ENCODE measurements at regions not wholly inside any gene's neighbourhood (a gene's known extent, or its start where the extent isn't known, plus 50 kb on each side); places are given as distances from the start of the nearest gene placed in this dataset.

GRCh38 chr10:118483496-118483895 is 112.0 kb downstream of the PRLHR start:
- no peaks in the 10 kb centered on the region for H3K4me1 ChIP-seq
- no peak overlapping the region for H3K4me3 ChIP-seq
- H3K9me3 ChIP-seq, result no peaks in the 10 kb centered on the region
- TF ChIP-seq CTCF (IDR thresholded peaks at IDR 0.05) (no peak), POLR2A (IDR thresholded peaks at IDR 0.05) (no peak)
- H3K36me3 ChIP-seq, result no peaks in the 10 kb centered on the region
- DNase-seq, result no peak
- no peak overlapping the region for H3K27ac ChIP-seq
- H3K27me3 ChIP-seq, result no peaks in the 10 kb centered on the region

DNA sequence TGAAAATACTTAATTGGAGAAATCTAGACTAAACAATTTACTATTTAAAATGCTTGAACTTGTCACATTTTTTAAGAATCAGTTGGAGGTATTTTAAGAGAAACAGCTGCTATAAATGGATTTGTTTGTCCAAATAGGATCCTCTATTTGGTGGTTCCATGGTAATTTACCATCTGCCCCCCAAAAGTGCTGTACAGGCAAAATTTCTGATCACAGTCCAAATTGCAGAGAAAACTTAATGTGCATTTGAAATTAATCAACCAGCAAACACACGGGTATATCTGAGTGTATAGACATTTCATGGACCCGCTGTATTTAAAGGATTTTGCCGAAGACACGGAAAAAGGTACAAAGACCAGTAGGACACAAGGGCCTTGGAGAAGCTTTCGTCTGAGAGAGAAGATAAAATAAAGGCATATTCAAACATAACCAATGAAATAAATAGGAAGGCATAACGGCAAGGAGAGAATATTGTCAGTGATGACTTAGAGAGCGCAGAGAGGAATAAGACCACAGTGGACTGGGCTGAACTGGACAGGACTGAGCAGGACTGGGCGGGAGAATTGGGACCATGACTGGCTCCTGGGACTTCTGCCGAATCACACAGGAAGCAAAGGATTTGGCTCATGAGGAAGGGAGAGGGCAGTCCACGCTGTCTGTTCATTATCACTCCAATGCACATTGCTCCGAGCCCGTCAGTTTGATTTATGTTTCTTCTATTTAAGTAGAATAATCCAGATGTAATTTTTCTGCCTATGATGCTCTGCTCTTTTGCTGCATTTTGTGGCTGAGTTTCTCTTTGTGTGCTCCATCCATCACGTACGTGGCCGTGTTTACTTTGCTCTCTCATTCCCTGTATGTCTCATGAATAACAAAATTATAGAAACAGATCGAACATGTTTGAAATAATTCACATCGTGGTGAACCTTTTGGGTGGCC is 112.8 kb downstream of the PRLHR start:
- no peaks in the 10 kb centered on the region for H3K9me3 ChIP-seq
- H3K36me3 ChIP-seq, result no peaks in the 10 kb centered on the region
- DNase-seq, result no peak
- H3K27ac ChIP-seq, result no peak overlapping the region
- H3K4me1 ChIP-seq, result no peaks in the 10 kb centered on the region
- H3K4me3 ChIP-seq, result no peak overlapping the region
- H3K27me3 ChIP-seq, result no peaks in the 10 kb centered on the region
- no peak for TF ChIP-seq CTCF (IDR thresholded peaks at IDR 0.05)
- no peak for TF ChIP-seq POLR2A (IDR thresholded peaks at IDR 0.05)

- Histone ChIP-seq H3K9me3 (no peaks in the 10 kb centered on the region), H3K4me3 (no peak overlapping the region), H3K27me3 (no peaks in the 10 kb centered on the region), H3K36me3 (no peaks in the 10 kb centered on the region), H3K27ac (no peak overlapping the region), H3K4me1 (no peaks in the 10 kb centered on the region)
- no peak for TF ChIP-seq CTCF (IDR thresholded peaks at IDR 0.05)
- no peak for TF ChIP-seq POLR2A (IDR thresholded peaks at IDR 0.05)
- DNase-seq, result no peak
Measured at GRCh38 chr10:118481871-118482270, 113.6 kb downstream of the PRLHR start.

GRCh38 chr10:118475214-118475613 is 120.2 kb downstream of the PRLHR start:
- Histone ChIP-seq H3K27ac (no peak overlapping the region), H3K4me1 (no peaks in the 10 kb centered on the region), H3K9me3 (peaks cover 0 to 5% (median 0%) of the 10 kb centered on the region in 4 donors), H3K36me3 (no peaks in the 10 kb centered on the region), H3K4me3 (no peak overlapping the region), H3K27me3 (no peaks in the 10 kb centered on the region)
- DNase-seq, result no peak
- TF ChIP-seq POLR2A (IDR thresholded peaks at IDR 0.05) (no peak), CTCF (IDR thresholded peaks at IDR 0.05) (no peak)

GRCh38 chr10:118474111-118474510 is 121.3 kb downstream of the PRLHR start:
- H3K4me1 ChIP-seq, result no peaks in the 10 kb centered on the region
- peaks cover 0 to 5% (median 0%) of the 10 kb centered on the region in 4 donors for H3K9me3 ChIP-seq
- TF ChIP-seq CTCF (IDR thresholded peaks at IDR 0.05) (no peak), POLR2A (IDR thresholded peaks at IDR 0.05) (no peak)
- DNase-seq, result no peak
- H3K27ac ChIP-seq, result no peak overlapping the region
- no peaks in the 10 kb centered on the region for H3K36me3 ChIP-seq
- no peak overlapping the region for H3K4me3 ChIP-seq
- no peaks in the 10 kb centered on the region for H3K27me3 ChIP-seq

Measured in Peyer's patch (tissue), 4 donors.